ENCODE measurements at regions not wholly inside any gene's neighbourhood (a gene's known extent, or its start where the extent isn't known, plus 50 kb on each side); places are given as distances from the start of the nearest gene placed in this dataset.

DNA sequence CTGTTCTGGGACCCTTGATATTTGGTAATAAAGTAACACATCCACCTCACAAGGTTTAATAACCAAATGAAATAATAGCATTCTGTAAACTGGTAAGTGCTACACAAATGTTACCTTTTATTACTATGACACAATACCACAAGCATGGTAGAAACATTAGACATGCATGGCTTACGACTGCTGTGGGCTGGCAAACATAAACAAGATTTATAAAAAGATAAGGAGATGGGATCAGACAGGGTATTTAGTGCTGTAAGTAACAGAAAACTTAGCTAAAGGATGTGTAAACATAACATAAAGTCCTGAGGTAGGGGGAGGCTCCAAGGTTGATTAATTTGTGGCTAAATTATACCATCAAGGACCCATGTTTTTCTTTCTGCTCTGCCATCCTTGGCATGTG, 212.6 kb downstream of the BARHL2 start:
- BruUV-seq (replicated peaks) = no TSS peak
- TF ChIP-seq, protein P1, sequence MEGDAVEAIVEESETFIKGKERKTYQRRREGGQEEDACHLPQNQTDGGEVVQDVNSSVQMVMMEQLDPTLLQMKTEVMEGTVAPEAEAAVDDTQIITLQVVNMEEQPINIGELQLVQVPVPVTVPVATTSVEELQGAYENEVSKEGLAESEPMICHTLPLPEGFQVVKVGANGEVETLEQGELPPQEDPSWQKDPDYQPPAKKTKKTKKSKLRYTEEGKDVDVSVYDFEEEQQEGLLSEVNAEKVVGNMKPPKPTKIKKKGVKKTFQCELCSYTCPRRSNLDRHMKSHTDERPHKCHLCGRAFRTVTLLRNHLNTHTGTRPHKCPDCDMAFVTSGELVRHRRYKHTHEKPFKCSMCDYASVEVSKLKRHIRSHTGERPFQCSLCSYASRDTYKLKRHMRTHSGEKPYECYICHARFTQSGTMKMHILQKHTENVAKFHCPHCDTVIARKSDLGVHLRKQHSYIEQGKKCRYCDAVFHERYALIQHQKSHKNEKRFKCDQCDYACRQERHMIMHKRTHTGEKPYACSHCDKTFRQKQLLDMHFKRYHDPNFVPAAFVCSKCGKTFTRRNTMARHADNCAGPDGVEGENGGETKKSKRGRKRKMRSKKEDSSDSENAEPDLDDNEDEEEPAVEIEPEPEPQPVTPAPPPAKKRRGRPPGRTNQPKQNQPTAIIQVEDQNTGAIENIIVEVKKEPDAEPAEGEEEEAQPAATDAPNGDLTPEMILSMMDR (IDR thresholded peaks at IDR 0.05; ENCODE audit: unreplicated experiment) = no peak
- Mint-ChIP-seq H3K36me3 (ENCODE audit: insufficient read depth, unreplicated experiment) (no peaks in the 10 kb centered on the region), H3K4me3 (ENCODE audit: unreplicated experiment) (no peak overlapping the region), H3K4me1 (ENCODE audit: insufficient read depth, unreplicated experiment) (no peaks in the 10 kb centered on the region), H3K9me3 (ENCODE audit: unreplicated experiment) (no peaks in the 10 kb centered on the region), H3K27me3 (ENCODE audit: insufficient read depth, unreplicated experiment) (peaks cover 26% of the 10 kb centered on the region), H3K27ac (ENCODE audit: low read depth, unreplicated experiment) (no peak overlapping the region)
- intact Hi-C loops (cut with micrococcal nuclease) = no loop called here
- ChIA-PET CTCF (interaction anchor here (0.6 kb wide), 1 partner anchor 11 kb away, joined by 3 read pairs; no protein-coding TSS in a partner anchor), POLR2A (no interaction called here)
- no peak for DNase-seq (ENCODE audit: unreplicated experiment)

DNA sequence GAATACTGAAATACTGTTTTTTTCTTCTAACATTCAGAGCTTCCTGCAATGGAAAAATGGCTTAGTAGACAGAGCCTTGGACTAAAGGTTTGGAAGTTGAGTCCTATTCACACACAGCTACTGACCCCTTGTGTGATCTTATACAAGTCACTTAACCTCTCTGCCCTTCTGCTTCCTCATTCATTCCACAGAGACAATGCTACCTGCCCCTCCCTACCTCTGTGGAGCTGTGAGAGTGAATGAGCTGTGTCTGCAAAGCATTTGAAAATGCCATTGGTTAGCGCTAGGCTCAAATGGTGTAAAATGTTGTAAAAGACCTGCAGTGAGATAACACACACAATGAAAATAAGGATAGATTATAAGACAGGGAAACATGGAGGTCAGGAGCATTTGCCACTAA, 214.4 kb downstream of the BARHL2 start:
- Mint-ChIP-seq H3K4me1 (ENCODE audit: insufficient read depth, unreplicated experiment) (no peaks in the 10 kb centered on the region), H3K36me3 (ENCODE audit: insufficient read depth, unreplicated experiment) (no peaks in the 10 kb centered on the region), H3K27me3 (ENCODE audit: insufficient read depth, unreplicated experiment) (peaks cover 13% of the 10 kb centered on the region), H3K27ac (ENCODE audit: low read depth, unreplicated experiment) (no peak overlapping the region), H3K4me3 (ENCODE audit: unreplicated experiment) (no peak overlapping the region), H3K9me3 (ENCODE audit: unreplicated experiment) (no peaks in the 10 kb centered on the region)
- CTCF ChIA-PET = no interaction called here
- POLR2A ChIA-PET = no interaction called here
- intact Hi-C loops (cut with micrococcal nuclease) = no loop called here
- BruUV-seq (replicated peaks) = no TSS peak
- DNase-seq (ENCODE audit: unreplicated experiment) = no peak
- TF ChIP-seq, protein P1 (IDR thresholded peaks at IDR 0.05; ENCODE audit: unreplicated experiment) = no peak

GRCh38 chr1:90502194-90502593, 214.9 kb downstream of the BARHL2 start:
- H3K27ac Mint-ChIP-seq (ENCODE audit: low read depth, unreplicated experiment) = no peak overlapping the region
- H3K4me3 Mint-ChIP-seq (ENCODE audit: unreplicated experiment) = no peak overlapping the region
- ChIA-PET POLR2A (no interaction called here), CTCF (interaction anchor here (0.8 to 1.0 kb wide), 2 partner anchors 10 to 78 kb away, joined by 3 to 5 read pairs; no protein-coding TSS in a partner anchor)
- BruUV-seq (replicated peaks) = no TSS peak
- peaks cover 12% of the 10 kb centered on the region for H3K27me3 Mint-ChIP-seq (ENCODE audit: insufficient read depth, unreplicated experiment)
- intact Hi-C loops (cut with micrococcal nuclease) = no loop called here
- TF ChIP-seq, protein P1 (IDR thresholded peaks at IDR 0.05; ENCODE audit: unreplicated experiment) = no peak
- DNase-seq (ENCODE audit: unreplicated experiment) = no peak
- no peaks in the 10 kb centered on the region for H3K9me3 Mint-ChIP-seq (ENCODE audit: unreplicated experiment)
- no peaks in the 10 kb centered on the region for H3K4me1 Mint-ChIP-seq (ENCODE audit: insufficient read depth, unreplicated experiment)
- no peaks in the 10 kb centered on the region for H3K36me3 Mint-ChIP-seq (ENCODE audit: insufficient read depth, unreplicated experiment)

GRCh38 chr1:90501281-90501680, 215.8 kb downstream of the BARHL2 start:
- no TSS peak for BruUV-seq (replicated peaks)
- ChIA-PET CTCF (interaction anchor here (0.8 to 1.0 kb wide), 3 partner anchors 10 to 662 kb away, joined by 3 to 5 read pairs (median 4); no protein-coding TSS in a partner anchor), POLR2A (interaction anchor here (0.7 kb wide), 1 partner anchor 83 kb away, joined by 3 read pairs; no protein-coding TSS in a partner anchor)
- TF ChIP-seq, protein P1 (IDR thresholded peaks at IDR 0.05; ENCODE audit: unreplicated experiment) = no peak
- intact Hi-C loops (cut with micrococcal nuclease) = no loop called here
- Mint-ChIP-seq H3K9me3 (ENCODE audit: unreplicated experiment) (no peaks in the 10 kb centered on the region), H3K27ac (ENCODE audit: low read depth, unreplicated experiment) (no peak overlapping the region), H3K36me3 (ENCODE audit: insufficient read depth, unreplicated experiment) (no peaks in the 10 kb centered on the region), H3K4me3 (ENCODE audit: unreplicated experiment) (no peak overlapping the region), H3K27me3 (ENCODE audit: insufficient read depth, unreplicated experiment) (peaks cover 12% of the 10 kb centered on the region), H3K4me1 (ENCODE audit: insufficient read depth, unreplicated experiment) (no peaks in the 10 kb centered on the region)
- DNase-seq (ENCODE audit: unreplicated experiment) = no peak

All from MCF 10A (cell line).